T-helper 17 cell (primary cell): ENCODE measurements at regions not wholly inside any gene's neighbourhood (a gene's known extent, or its start where the extent isn't known, plus 50 kb on each side); places are given as distances from the start of the nearest gene placed in this dataset.

ENCODE experiments used
- ATAC-seq: fragments of 150-1000 bp; cut with Tn5 transposase; 2 replicates; pipeline ENCODE4 v1.10.0; 2021; ENCODE audit warnings: mild to moderate bottlenecking, moderate library complexity
- DNase-seq, 3 donors: peaks; one replicate each; pipeline versions ENCODE4 v3.0.0 to v3.0.0-alpha.2; 2020 to 2021
- H3K9me3 ChIP-seq: one replicate; pipeline ENCODE4 v1.7.0; 2013; ENCODE audit warnings: low read length, mild to moderate bottlenecking; ENCODE audit not compliant: control insufficient read depth, poor library complexity, severe bottlenecking
- H3K27ac Mint-ChIP-seq: one replicate; pipeline ENCODE4 v1.8.0; 2022; ENCODE audit warnings: mild to moderate bottlenecking, moderate library complexity, mixed read lengths
- H3K27me3 Mint-ChIP-seq: one replicate; pipeline ENCODE4 v1.8.0; 2022; ENCODE audit warnings: mixed read lengths
- H3K36me3 Mint-ChIP-seq: one replicate; pipeline ENCODE4 v1.8.0; 2022; ENCODE audit warnings: low read depth, mixed read lengths
- H3K4me1 Mint-ChIP-seq: one replicate; pipeline ENCODE4 v1.8.0; 2022; ENCODE audit warnings: mild to moderate bottlenecking, mixed read lengths
- H3K4me3 Mint-ChIP-seq: one replicate; pipeline ENCODE4 v1.8.0; 2022; ENCODE audit warnings: mild to moderate bottlenecking, moderate library complexity, mixed read lengths

DNA sequence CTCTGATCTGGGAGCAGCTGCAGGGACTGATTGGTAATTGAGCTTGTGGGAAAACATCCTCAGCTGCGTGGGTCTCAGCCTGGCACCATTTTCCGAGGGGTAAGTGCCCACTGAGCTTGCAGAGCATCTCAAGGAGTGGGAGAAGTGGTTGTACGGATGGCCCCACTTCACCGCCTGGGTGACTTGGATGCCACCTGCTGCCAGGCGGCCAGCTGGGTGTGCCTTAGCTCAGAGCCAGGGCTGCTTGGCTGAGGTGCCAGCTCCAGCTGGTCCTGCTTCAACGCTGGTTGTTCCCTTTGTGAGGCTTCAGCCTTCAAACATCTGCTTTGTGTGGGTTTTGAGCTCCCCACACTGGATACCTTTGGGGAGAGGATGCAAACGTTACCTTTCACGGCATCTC lies 482.7 kb upstream of the EEF2KMT start:
- DNase-seq (no peak), ATAC-seq (no peak)
- no peak overlapping the region for H3K4me3 Mint-ChIP-seq
- H3K4me1 Mint-ChIP-seq, result no peaks in the 10 kb centered on the region
- no peaks in the 10 kb centered on the region for H3K36me3 Mint-ChIP-seq
- H3K27me3 Mint-ChIP-seq, result no peaks in the 10 kb centered on the region
- H3K27ac Mint-ChIP-seq, result no peak overlapping the region
- no peaks in the 10 kb centered on the region for H3K9me3 ChIP-seq

DNA sequence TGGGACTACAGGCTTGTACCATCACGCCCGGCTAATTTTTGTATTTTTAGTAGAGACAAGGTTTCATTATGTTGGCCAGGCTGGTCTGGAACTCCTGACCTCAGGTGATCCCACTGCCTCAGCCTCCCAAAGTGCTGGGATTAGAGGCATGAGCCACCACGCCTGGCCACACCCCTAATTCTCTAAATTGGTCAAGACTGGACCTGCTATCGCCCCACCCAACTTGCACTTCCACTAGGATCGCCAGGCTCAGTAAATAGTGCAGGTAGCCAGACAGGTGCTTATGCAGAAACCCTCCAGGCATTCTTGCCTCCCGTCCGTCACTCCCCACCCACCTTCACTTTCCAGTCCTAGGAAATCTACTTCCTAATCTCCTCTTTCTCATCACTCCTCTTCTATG lies 481.4 kb upstream of the EEF2KMT start:
- Mint-ChIP-seq H3K4me3 (no peak overlapping the region), H3K27me3 (no peaks in the 10 kb centered on the region), H3K27ac (no peak overlapping the region), H3K36me3 (no peaks in the 10 kb centered on the region), H3K4me1 (no peaks in the 10 kb centered on the region)
- H3K9me3 ChIP-seq, result no peaks in the 10 kb centered on the region
- DNase-seq (no peak), ATAC-seq (no peak)

DNA sequence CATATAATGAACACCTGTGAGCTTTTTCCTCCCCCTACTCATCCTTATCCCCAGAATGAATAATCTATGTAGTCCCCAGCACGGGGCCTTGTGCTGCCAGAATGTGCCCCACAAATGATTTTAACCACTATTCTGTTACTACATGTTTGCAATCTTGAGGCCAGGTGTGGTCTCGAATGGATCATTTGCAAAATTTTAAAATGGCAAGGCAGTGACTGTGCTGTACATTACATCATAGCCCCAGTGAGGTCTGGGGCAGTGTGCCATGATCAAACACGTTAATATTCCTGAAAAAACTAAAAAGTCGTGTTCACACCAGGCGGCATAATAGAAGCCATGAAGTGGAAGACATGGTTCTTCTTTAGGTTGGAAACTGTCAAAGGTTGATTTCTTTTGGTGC lies 479.9 kb upstream of the EEF2KMT start:
- no peak overlapping the region for H3K27ac Mint-ChIP-seq
- DNase-seq (no peak), ATAC-seq (no peak)
- no peaks in the 10 kb centered on the region for H3K27me3 Mint-ChIP-seq
- no peaks in the 10 kb centered on the region for H3K4me1 Mint-ChIP-seq
- H3K4me3 Mint-ChIP-seq, result no peak overlapping the region
- no peaks in the 10 kb centered on the region for H3K9me3 ChIP-seq
- no peaks in the 10 kb centered on the region for H3K36me3 Mint-ChIP-seq

DNA sequence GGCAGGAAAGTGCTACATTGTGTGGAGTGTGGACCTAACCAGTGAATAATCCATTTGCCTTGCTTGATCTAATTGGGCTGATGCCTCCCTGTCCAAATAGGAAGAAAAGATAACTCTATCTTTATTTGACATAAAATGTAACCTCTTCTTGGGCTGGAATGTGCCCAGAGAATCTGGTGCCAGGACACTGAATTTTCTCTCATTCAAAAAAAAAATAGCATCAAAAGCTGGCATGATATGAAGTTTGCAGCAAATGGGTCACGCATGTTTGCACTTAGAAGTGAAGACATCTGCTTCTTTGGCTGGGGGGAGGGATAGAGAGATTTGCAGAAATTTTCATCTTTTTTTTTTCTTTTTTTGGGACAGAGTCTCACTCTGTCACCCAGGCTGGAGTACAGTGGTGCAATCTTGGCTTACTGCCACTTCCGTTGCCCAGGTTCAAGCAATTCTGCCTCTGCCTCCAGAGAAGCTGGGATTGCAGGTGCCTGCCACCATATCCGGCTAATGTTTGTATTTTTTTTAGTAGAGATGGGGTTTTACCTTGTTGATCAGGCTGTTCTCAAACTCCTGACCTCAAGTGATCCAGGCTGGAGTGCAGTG lies 478.2 kb upstream of the EEF2KMT start:
- no peak for DNase-seq
- no peaks in the 10 kb centered on the region for H3K36me3 Mint-ChIP-seq
- H3K4me1 Mint-ChIP-seq, result no peaks in the 10 kb centered on the region
- no peaks in the 10 kb centered on the region for H3K27me3 Mint-ChIP-seq
- H3K27ac Mint-ChIP-seq, result no peak overlapping the region
- no peak for ATAC-seq
- H3K4me3 Mint-ChIP-seq, result no peak overlapping the region
- H3K9me3 ChIP-seq, result no peaks in the 10 kb centered on the region

DNA sequence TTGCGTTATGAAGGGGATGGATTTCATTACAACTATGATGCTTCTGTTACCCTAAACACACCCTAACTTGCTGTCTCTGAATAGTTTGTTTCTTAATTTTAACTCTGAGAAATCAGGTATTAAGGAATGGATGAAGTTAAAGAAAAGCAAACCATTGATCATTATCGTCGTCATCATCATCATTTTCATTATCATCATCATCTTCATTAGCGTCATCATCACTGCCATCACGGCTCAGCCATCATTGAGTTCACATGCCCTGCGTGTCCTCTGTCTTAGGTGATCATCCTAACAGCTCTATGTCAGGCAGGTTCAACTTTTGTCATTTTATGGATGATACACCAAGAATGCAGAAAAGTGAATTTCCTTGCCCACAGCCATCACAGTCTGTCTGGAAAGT lies 477.5 kb upstream of the EEF2KMT start:
- no peaks in the 10 kb centered on the region for H3K9me3 ChIP-seq
- Mint-ChIP-seq H3K36me3 (no peaks in the 10 kb centered on the region), H3K4me3 (no peak overlapping the region), H3K27me3 (no peaks in the 10 kb centered on the region), H3K4me1 (no peaks in the 10 kb centered on the region), H3K27ac (no peak overlapping the region)
- DNase-seq (no peak), ATAC-seq (no peak)

DNA sequence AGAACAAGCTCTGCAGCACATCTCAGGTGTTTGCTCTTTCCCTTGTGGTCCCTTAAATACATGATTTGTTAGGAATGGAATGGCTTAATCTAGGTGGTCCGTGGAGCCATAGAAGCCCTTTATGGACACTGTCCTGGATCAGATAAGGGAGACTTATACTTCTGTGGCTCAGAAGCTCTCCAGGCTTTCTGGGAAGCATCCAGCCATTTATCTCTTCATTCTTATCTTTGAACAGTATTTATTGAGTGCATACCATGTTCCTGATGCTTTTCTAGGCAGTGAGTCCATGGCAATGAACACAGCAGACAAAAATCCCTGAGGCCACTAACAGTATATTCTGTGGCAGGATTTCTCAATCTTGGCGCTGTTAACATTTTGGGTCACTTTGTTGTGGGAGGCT lies 474.5 kb upstream of the EEF2KMT start:
- Mint-ChIP-seq H3K27me3 (no peaks in the 10 kb centered on the region), H3K4me1 (no peaks in the 10 kb centered on the region), H3K4me3 (no peak overlapping the region), H3K27ac (no peak overlapping the region), H3K36me3 (no peaks in the 10 kb centered on the region)
- ATAC-seq (no peak), DNase-seq (no peak)
- H3K9me3 ChIP-seq, result no peaks in the 10 kb centered on the region

DNA sequence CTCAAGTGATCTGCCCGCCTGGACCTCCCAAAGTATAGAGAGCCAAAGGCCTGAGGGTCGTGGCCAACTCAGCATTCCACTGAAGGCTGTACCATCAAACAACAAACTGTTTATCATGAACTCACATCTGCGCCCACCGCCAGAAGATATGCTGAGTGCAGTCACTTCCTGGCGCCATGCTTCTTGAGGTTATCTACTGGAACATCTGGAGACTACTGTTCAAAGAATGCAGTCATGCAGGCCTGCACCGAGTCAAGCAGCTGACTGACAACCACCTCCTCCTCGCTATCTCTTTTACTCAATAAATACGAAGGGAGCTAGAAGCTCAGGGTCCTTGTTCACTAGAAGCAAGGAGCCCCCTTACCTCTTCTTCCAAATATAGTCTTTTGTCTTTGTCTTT lies 473.9 kb upstream of the EEF2KMT start:
- no peak for DNase-seq
- Mint-ChIP-seq H3K27me3 (no peaks in the 10 kb centered on the region), H3K4me1 (no peaks in the 10 kb centered on the region), H3K4me3 (no peak overlapping the region), H3K36me3 (no peaks in the 10 kb centered on the region), H3K27ac (no peak overlapping the region)
- H3K9me3 ChIP-seq, result no peaks in the 10 kb centered on the region
- no peak for ATAC-seq

DNA sequence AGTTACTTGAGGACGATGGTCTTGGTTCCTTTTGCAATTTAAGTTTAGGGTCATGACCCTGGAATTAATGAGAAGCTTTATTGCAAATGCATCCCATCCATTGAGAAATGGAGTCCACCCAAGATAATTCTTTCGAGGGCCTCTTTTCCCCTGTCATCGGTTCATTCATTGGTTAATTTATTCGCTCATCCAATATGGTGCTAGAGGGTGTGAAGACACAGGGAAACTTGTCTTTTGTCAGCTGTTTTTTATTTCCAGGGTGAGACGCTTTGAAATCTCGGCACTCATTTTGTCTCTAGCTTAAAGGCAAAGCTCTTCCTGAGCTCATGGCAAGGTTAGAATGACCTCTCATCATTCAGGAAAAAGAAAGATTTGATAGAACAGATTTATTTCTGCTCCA lies 464.2 kb upstream of the EEF2KMT start:
- ATAC-seq, result no peak
- DNase-seq, result no peak
- Mint-ChIP-seq H3K27ac (no peak overlapping the region), H3K4me3 (no peak overlapping the region), H3K4me1 (no peaks in the 10 kb centered on the region), H3K27me3 (no peaks in the 10 kb centered on the region), H3K36me3 (no peaks in the 10 kb centered on the region)
- H3K9me3 ChIP-seq, result no peaks in the 10 kb centered on the region

DNA sequence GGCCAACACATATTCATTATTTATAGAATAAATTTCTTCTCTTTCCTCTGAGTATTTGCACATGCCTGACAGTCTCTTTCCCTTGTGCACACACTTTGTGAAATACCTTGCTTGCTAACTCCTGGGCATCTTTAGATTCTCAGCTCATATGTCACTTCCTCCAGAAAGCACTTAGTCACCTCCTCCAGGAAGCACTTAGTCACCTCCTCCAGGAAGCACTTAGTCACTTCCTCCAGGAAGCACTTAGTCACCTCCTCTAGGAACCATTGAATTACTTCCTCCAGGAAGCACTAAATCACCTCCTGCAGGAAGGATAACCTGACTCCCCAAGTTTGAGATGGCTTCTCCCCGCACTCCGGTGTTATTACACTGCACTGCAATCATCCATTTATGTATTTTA lies 462.5 kb upstream of the EEF2KMT start:
- Mint-ChIP-seq H3K27me3 (no peaks in the 10 kb centered on the region), H3K27ac (no peak overlapping the region), H3K4me3 (no peak overlapping the region), H3K4me1 (no peaks in the 10 kb centered on the region), H3K36me3 (no peaks in the 10 kb centered on the region)
- ATAC-seq, result no peak
- no peak for DNase-seq
- no peaks in the 10 kb centered on the region for H3K9me3 ChIP-seq

DNA sequence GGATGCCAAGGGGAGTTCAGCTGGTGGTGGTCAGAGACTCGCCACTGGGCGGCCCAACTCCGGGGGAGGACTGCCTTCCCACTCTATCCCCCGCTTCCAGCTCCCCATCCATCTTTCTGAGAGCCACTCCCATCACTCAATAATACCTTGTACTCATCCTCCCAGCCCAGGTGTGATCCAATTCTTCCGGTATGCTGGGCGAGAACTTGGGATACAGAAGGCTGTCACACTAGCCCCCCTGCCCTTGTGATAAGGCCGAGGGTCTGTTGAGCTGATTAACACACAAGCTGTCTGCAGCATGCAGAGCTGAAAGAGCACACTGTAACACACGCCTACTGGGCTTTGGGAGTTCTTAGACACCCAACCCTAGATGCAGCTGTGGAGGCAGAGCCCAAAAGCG lies 460.4 kb upstream of the EEF2KMT start:
- no peak overlapping the region for H3K27ac Mint-ChIP-seq
- no peak overlapping the region for H3K4me3 Mint-ChIP-seq
- DNase-seq (no peak), ATAC-seq (no peak)
- H3K36me3 Mint-ChIP-seq, result no peaks in the 10 kb centered on the region
- no peaks in the 10 kb centered on the region for H3K9me3 ChIP-seq
- no peaks in the 10 kb centered on the region for H3K27me3 Mint-ChIP-seq
- no peaks in the 10 kb centered on the region for H3K4me1 Mint-ChIP-seq

DNA sequence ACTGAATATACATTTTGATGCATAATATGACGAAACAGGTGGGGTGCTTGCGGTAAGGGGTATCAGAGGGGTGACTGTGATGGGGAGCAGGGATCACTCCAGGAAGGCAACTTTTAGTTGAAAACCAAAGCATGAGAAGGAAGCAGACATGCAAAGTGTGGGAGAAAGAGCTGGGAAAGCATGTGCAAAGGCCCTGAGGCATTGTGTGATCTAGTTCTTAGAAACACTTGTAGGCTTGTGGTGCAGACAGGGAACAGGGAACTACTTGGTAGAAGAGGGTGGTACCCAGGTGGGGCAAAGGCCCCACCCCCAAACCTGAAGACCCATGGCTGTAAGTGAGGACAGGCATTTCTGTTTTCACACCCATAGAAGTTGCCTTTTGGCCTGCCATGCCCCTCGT lies 459.9 kb upstream of the EEF2KMT start:
- no peaks in the 10 kb centered on the region for H3K4me1 Mint-ChIP-seq
- H3K36me3 Mint-ChIP-seq, result no peaks in the 10 kb centered on the region
- H3K9me3 ChIP-seq, result no peaks in the 10 kb centered on the region
- ATAC-seq (no peak), DNase-seq (no peak)
- no peaks in the 10 kb centered on the region for H3K27me3 Mint-ChIP-seq
- no peak overlapping the region for H3K4me3 Mint-ChIP-seq
- no peak overlapping the region for H3K27ac Mint-ChIP-seq

DNA sequence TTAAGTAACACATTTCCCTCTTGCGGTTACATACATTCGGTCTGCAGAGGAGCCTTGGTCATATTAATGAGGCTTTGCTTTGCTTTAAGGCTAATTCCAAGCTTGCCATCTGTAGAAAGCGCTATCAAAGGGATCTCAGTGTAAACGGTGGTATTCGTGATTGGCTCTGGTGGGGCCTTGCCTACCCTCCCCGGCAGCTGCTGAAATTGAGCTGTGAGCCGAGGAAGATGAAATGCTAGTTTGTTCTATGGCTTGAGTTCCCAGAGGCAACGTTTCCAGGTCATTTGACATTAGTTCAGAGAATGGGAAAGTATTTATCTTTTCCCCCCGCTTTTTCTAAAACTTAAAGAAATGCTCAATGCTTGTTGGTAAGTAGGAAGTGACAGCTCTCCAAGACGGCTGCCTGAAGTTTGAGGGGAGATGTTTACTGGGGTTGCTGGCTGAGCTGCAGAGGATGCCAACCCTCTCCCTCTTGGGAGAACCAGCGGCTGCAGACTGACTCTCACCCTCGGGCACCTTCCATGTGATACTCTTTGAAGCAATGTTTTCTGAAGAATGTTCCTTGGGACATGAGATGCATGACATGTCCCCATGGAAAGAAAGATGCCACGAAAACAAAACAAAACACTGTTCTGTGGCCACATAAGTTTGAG lies 458.7 kb upstream of the EEF2KMT start:
- H3K4me3 Mint-ChIP-seq, result no peak overlapping the region
- H3K36me3 Mint-ChIP-seq, result no peaks in the 10 kb centered on the region
- H3K9me3 ChIP-seq, result no peaks in the 10 kb centered on the region
- H3K27me3 Mint-ChIP-seq, result no peaks in the 10 kb centered on the region
- H3K4me1 Mint-ChIP-seq, result no peaks in the 10 kb centered on the region
- H3K27ac Mint-ChIP-seq, result no peak overlapping the region
- DNase-seq (no peak), ATAC-seq (no peak)

DNA sequence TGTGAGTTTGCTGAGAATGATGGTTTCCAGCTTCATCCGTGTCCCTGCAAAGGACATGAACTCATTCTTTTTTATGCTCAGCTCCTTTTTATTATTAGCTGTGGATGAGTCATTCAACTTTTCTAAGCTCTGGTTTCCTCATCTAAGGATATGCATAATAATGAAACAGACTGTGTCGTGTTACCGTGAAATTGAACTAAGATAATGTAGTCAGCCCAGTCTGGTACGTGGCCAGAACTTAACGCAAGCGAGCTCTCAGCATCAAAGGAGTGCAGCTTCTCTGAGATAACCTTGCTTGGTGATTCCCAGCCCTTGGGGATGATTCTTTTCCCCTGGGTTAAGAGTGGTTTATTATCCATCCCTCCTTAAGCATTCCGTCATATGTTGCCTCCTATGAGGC lies 454.3 kb upstream of the EEF2KMT start:
- ATAC-seq, result no peak
- H3K27ac Mint-ChIP-seq, result no peak overlapping the region

DNA sequence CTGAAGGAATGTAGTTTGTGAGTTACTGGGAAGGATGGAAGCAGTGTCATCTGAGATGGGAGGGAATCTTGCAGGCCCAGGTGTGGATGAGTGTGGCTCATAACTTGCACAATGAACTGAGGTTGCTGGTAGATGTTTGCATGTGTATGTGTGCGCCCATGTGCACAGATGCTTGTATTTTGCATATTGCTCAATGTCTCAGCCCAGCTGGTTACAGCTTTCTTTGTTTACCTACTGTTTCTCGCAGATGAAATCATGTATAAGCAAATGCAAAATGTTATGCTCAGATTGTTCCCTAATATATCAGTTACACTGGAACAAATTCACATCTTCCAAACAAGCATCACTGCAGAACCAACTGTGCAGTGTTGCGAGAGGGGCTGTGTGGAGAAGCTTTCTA lies 452.2 kb upstream of the EEF2KMT start:
- H3K9me3 ChIP-seq, result no peaks in the 10 kb centered on the region
- Mint-ChIP-seq H3K27ac (no peak overlapping the region), H3K36me3 (no peaks in the 10 kb centered on the region), H3K27me3 (no peaks in the 10 kb centered on the region), H3K4me3 (no peak overlapping the region), H3K4me1 (no peaks in the 10 kb centered on the region)
- ATAC-seq (no peak), DNase-seq (no peak)

More for the DNA sequence above, 454.3 kb upstream of the EEF2KMT start:
- no peaks in the 10 kb centered on the region for H3K36me3 Mint-ChIP-seq
- H3K4me1 Mint-ChIP-seq, result no peaks in the 10 kb centered on the region
- no peaks in the 10 kb centered on the region for H3K27me3 Mint-ChIP-seq
- H3K4me3 Mint-ChIP-seq, result no peak overlapping the region
- no peaks in the 10 kb centered on the region for H3K9me3 ChIP-seq
- DNase-seq, result no peak
